Neural cell (in vitro differentiated cells): ENCODE measurements at regions not wholly inside any gene's neighbourhood (a gene's known extent, or its start where the extent isn't known, plus 50 kb on each side); places are given as distances from the start of the nearest gene placed in this dataset.

Source experiments
- H2AFZ ChIP-seq: fragments of 200-600, 300-800 bp; sonication (generic), shearing (Covaris generic); 2 replicates; pipeline ENCODE4 v1.6.0; 2014; ENCODE audit warnings: low read depth, mild to moderate bottlenecking, antibody characterized with exemption, low read length, moderate library complexity
- H3F3A ChIP-seq: fragments of 200-600 bp; shearing (Covaris generic); 2 replicates; pipeline ENCODE4 v1.6.1; 2016; ENCODE audit warnings: mild to moderate bottlenecking, moderate library complexity, mixed read lengths, antibody characterized with exemption, low read length; ENCODE audit not compliant: insufficient read depth, poor library complexity, severe bottlenecking
- H3K27ac ChIP-seq: fragments of 200-600, 300-800 bp; sonication (generic), shearing (Covaris generic); 2 replicates; pipeline ENCODE4 v1.5.1; 2014; ENCODE audit warnings: mild to moderate bottlenecking, low read length, moderate library complexity
- H3K27me3 ChIP-seq: fragments of 300-800, 200-600 bp; sonication (generic), shearing (Covaris generic); 2 replicates; pipeline ENCODE4 v1.6.0; 2014; ENCODE audit warnings: mild to moderate bottlenecking, low read depth, low read length, moderate library complexity; ENCODE audit not compliant: insufficient read depth
- H3K36me3 ChIP-seq: fragments of 300-800, 200-600 bp; sonication (generic), shearing (Covaris generic); 2 replicates; pipeline ENCODE4 v1.5.1; 2014; ENCODE audit warnings: mild to moderate bottlenecking, antibody characterized with exemption, low read length, moderate library complexity; ENCODE audit not compliant: insufficient read depth
- H3K4me2 ChIP-seq: fragments of 300-800, 200-600 bp; sonication (generic), shearing (Covaris generic); 2 replicates; pipeline ENCODE4 v1.6.0; 2014; ENCODE audit warnings: mild to moderate bottlenecking, low read length
- H3K4me3 ChIP-seq: fragments of 300-800, 200-600 bp; sonication (generic), shearing (Covaris generic); 2 replicates; pipeline ENCODE4 v1.5.1; 2014; ENCODE audit warnings: mild to moderate bottlenecking, low read length, moderate library complexity
- H3K79me2 ChIP-seq: fragments of 200-600 bp; shearing (Covaris generic); replicated peaks from 2 replicates; pipeline ENCODE4 v1.6.0; 2014; ENCODE audit warnings: mild to moderate bottlenecking, low read length, moderate library complexity; ENCODE audit not compliant: insufficient read depth
- H3K9ac ChIP-seq: fragments of 300-800, 200-600 bp; sonication (generic), shearing (Covaris generic); 2 replicates; pipeline ENCODE4 v1.6.1; 2016; ENCODE audit warnings: mild to moderate bottlenecking, low read length, mixed read lengths
- H3K9me2 ChIP-seq: fragments of 200-600 bp; shearing (Covaris generic); 2 replicates; pipeline ENCODE4 v1.6.1; 2016; ENCODE audit warnings: mild to moderate bottlenecking, low read length, mixed read lengths; ENCODE audit not compliant: insufficient read depth
- H3K9me3 ChIP-seq: fragments of 200-600, 300-800 bp; sonication (generic), shearing (Covaris generic); 2 replicates; pipeline ENCODE4 v1.6.1; 2016; ENCODE audit warnings: mild to moderate bottlenecking, mixed run types, low read length, moderate library complexity, mixed read lengths
- H4K20me1 ChIP-seq: fragments of 200-600 bp; shearing (Covaris generic); 2 replicates; pipeline ENCODE4 v1.6.1; 2016; ENCODE audit warnings: mild to moderate bottlenecking, mixed run types; ENCODE audit not compliant: insufficient read depth
- CTCF ChIP-seq: fragments of 450-650 bp; IDR thresholded peaks from 2 replicates; pipeline ENCODE4 v1.5.1; 2014; ENCODE audit warnings: antibody characterized with exemption, mild to moderate bottlenecking, moderate library complexity; ENCODE audit not compliant: poor library complexity, severe bottlenecking
- EP300 ChIP-seq: fragments of 450-650 bp; conservative IDR thresholded peaks from 2 replicates; pipeline ENCODE4 v1.6.1; 2014; ENCODE audit warnings: antibody characterized with exemption, mild to moderate bottlenecking, moderate library complexity; ENCODE audit not compliant: poor library complexity, severe bottlenecking
- EZH2 ChIP-seq: fragments of 200-600, 300-800 bp; shearing (Covaris generic), sonication (generic); IDR thresholded peaks from 2 replicates; pipeline ENCODE4 v1.6.1; 2014; ENCODE audit warnings: antibody characterized with exemption, low read length, borderline replicate concordance, mild to moderate bottlenecking; ENCODE audit not compliant: insufficient read depth, poor library complexity, severe bottlenecking
- MXI1 ChIP-seq: fragments of 450-650 bp; conservative IDR thresholded peaks from 2 replicates; pipeline ENCODE4 v1.6.1; 2014; ENCODE audit warnings: antibody characterized with exemption, mild to moderate bottlenecking; ENCODE audit not compliant: poor library complexity, severe bottlenecking
- RAD21 ChIP-seq: fragments of 450-650 bp; conservative IDR thresholded peaks from 2 replicates; pipeline ENCODE4 v1.6.1; 2014; ENCODE audit warnings: antibody characterized with exemption, mild to moderate bottlenecking, moderate library complexity
- SMC3 ChIP-seq: fragments of 450-650 bp; conservative IDR thresholded peaks from 2 replicates; pipeline ENCODE4 v1.6.1; 2014; ENCODE audit warnings: antibody characterized with exemption, mild to moderate bottlenecking, moderate library complexity; ENCODE audit not compliant: poor library complexity
- TAF1 ChIP-seq: IDR thresholded peaks from 2 replicates; pipeline ENCODE4 v1.6.1; 2012; ENCODE audit warnings: low read depth
- TF ChIP-seq, protein P1 (sequence below): IDR thresholded peaks from 2 replicates; pipeline ENCODE4 v1.6.1; 2012; ENCODE audit warnings: borderline replicate concordance

- no peaks in the 10 kb centered on the region for H3K9me3 ChIP-seq
Measured at GRCh38 chr7:108629651-108630400, 60.2 kb downstream of the DNAJB9 start.

DNA sequence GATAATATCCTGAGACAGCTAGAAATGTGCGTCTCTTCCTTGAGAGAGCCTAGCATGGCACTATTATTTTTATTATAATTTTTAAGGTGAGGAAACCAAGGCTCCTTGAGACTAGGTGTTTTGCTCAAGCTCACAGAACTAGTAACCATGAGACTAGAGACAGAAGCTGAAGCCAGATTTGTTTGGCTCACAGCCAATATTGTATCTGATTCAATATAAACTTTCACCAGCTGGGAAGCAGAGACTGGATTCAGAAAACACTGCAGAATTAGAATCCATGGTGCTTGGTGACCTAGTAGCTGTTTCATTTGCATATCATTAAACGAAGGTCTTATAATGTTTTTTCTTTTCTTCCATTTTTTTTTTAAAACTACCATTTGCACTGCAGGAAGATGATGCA is 64.4 kb downstream of the DNAJB9 start:
- H2AFZ ChIP-seq, result no peak overlapping the region
- TF ChIP-seq EP300, result no peak
- TF ChIP-seq RAD21, result no peak
- TF ChIP-seq, protein P1, sequence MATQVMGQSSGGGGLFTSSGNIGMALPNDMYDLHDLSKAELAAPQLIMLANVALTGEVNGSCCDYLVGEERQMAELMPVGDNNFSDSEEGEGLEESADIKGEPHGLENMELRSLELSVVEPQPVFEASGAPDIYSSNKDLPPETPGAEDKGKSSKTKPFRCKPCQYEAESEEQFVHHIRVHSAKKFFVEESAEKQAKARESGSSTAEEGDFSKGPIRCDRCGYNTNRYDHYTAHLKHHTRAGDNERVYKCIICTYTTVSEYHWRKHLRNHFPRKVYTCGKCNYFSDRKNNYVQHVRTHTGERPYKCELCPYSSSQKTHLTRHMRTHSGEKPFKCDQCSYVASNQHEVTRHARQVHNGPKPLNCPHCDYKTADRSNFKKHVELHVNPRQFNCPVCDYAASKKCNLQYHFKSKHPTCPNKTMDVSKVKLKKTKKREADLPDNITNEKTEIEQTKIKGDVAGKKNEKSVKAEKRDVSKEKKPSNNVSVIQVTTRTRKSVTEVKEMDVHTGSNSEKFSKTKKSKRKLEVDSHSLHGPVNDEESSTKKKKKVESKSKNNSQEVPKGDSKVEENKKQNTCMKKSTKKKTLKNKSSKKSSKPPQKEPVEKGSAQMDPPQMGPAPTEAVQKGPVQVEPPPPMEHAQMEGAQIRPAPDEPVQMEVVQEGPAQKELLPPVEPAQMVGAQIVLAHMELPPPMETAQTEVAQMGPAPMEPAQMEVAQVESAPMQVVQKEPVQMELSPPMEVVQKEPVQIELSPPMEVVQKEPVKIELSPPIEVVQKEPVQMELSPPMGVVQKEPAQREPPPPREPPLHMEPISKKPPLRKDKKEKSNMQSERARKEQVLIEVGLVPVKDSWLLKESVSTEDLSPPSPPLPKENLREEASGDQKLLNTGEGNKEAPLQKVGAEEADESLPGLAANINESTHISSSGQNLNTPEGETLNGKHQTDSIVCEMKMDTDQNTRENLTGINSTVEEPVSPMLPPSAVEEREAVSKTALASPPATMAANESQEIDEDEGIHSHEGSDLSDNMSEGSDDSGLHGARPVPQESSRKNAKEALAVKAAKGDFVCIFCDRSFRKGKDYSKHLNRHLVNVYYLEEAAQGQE, result no peak
- no peak for TF ChIP-seq TAF1
- TF ChIP-seq SMC3, result no peak
- no peak for TF ChIP-seq EZH2
- TF ChIP-seq MXI1, result no peak
- no peak overlapping the region for H3K4me2 ChIP-seq
- no peak overlapping the region for H3K9ac ChIP-seq
- H3K36me3 ChIP-seq, result no peaks in the 10 kb centered on the region
- no peaks in the 10 kb centered on the region for H3K79me2 ChIP-seq
- no peaks in the 10 kb centered on the region for H4K20me1 ChIP-seq
- H3K4me3 ChIP-seq, result no peak overlapping the region
- H3K27ac ChIP-seq, result no peak overlapping the region
- H3K9me3 ChIP-seq, result no peaks in the 10 kb centered on the region
- no peaks in the 10 kb centered on the region for H3F3A ChIP-seq
- no peaks in the 10 kb centered on the region for H3K27me3 ChIP-seq
- no peaks in the 10 kb centered on the region for H3K9me2 ChIP-seq

More at GRCh38 chr7:108629651-108630400, 60.2 kb downstream of the DNAJB9 start:
- no peak overlapping the region for H3K4me3 ChIP-seq
- H4K20me1 ChIP-seq, result no peaks in the 10 kb centered on the region
- no peak overlapping the region for H3K27ac ChIP-seq
- H3K79me2 ChIP-seq, result no peaks in the 10 kb centered on the region
- H3K36me3 ChIP-seq, result no peaks in the 10 kb centered on the region
- H3K27me3 ChIP-seq, result no peaks in the 10 kb centered on the region
- H3K9ac ChIP-seq, result no peak overlapping the region
- H3K4me2 ChIP-seq, result no peak overlapping the region
- no peaks in the 10 kb centered on the region for H3K9me2 ChIP-seq
- H2AFZ ChIP-seq, result no peak overlapping the region
- H3F3A ChIP-seq, result no peaks in the 10 kb centered on the region
- TF ChIP-seq CTCF (no peak), RAD21 (no peak), EZH2 (no peak), TAF1 (no peak), SMC3 (no peak)
- TF ChIP-seq, protein P1, result no peak
